HepG2 (cell line): ENCODE measurements at regions not wholly inside any gene's neighbourhood (a gene's known extent, or its start where the extent isn't known, plus 50 kb on each side); places are given as distances from the start of the nearest gene placed in this dataset.

Experiments used
- ATAC-seq: fragments of 200-7000 bp; cut with Tn5 transposase; 3 replicates; pipeline ENCODE4 v1.9.1; 2020; ENCODE audit warnings: mild to moderate bottlenecking, moderate library complexity
- BruUV-seq: library from RNA; stranded (reverse); fragments of 400-500 nt; replicated peaks from 2 replicates; lab custom pipeline; 2021; lab: Mats Ljungman, UMichigan
- CTCF ChIA-PET: fragments of 300-600 bp; formaldehyde crosslinking; extraction: SDS; loops from one replicate; lab custom pipeline; 2021; ENCODE audit warnings: low total read pairs, inconsistent platforms, low intra/inter-chr PET ratio; lab: Yijun Ruan, JAX
- POLR2A ChIA-PET: fragments of 350-600 bp; sonication (Branson Sonifier 250); formaldehyde crosslinking; loops from one replicate; lab custom pipeline; 2020; ENCODE audit warnings: antibody characterized with exemption, inconsistent platforms; lab: Yijun Ruan, JAX
- DNase-seq: peaks from one replicate; pipeline ENCODE4 v3.0.0-alpha.2; 2015; ENCODE audit warnings: low spot score
- FAIRE-seq: peaks from 3 replicates; lab custom pipeline; 2011; peaks lifted over from hg19 to GRCh38; lab: Jason Lieb, UNC
- H2AFZ ChIP-seq: one replicate; pipeline ENCODE4 v1.6.1; 2011; ENCODE audit warnings: low read length, inconsistent platforms
- H3K27ac ChIP-seq: fragments of 300-600 bp; 3 replicates; pipeline ENCODE4 v1.8.0; 2011; ENCODE audit warnings: mixed run types, mild to moderate bottlenecking, mixed read lengths, low read length, inconsistent platforms; ENCODE audit not compliant: insufficient read depth; ENCODE audit errors: extremely low read length
- H3K27me3 ChIP-seq, 2 experiments: fragments of 200-600 bp in 1 of 2; 2 replicates in 1 of 2; 3 replicates in 1 of 2; pipeline versions ENCODE4 v1.6.0 to v1.8.0; 2011; ENCODE audit warnings: low read length in 2 of 2, mild to moderate bottlenecking in 2 of 2, moderate library complexity in 2 of 2, inconsistent platforms in 1 of 2; ENCODE audit not compliant: insufficient read depth in 2 of 2, control insufficient read depth in 1 of 2
- H3K36me3 ChIP-seq, 2 experiments: fragments of 200-600 bp in 1 of 2; replicated peaks in 1 of 2; 2 replicates in 1 of 2; 3 replicates in 1 of 2; pipeline versions ENCODE4 v1.5.1 to v1.8.0; 2011; ENCODE audit warnings: low read length in 2 of 2, inconsistent platforms in 1 of 2; ENCODE audit not compliant: insufficient read depth in 2 of 2, control insufficient read depth in 1 of 2
- H3K4me1 ChIP-seq: 2 replicates; pipeline ENCODE4 v1.5.1; 2012; ENCODE audit warnings: low read length, inconsistent platforms; ENCODE audit not compliant: insufficient read depth
- H3K4me2 ChIP-seq: 2 replicates; pipeline ENCODE4 v1.6.0; 2011; ENCODE audit warnings: low read depth, low read length, inconsistent platforms
- H3K4me3 ChIP-seq, 3 experiments: fragments of 200-600 bp in 1 of 3; sonication (generic), shearing (Covaris generic) in 1 of 3; replicated peaks in 1 of 3; 2 replicates each; pipeline ENCODE4 v1.5.1; 2011 to 2016; ENCODE audit warnings: low read length in 3 of 3, inconsistent platforms in 2 of 3, low read depth in 2 of 3, mild to moderate bottlenecking in 2 of 3, control low read depth in 1 of 3, mixed read lengths in 1 of 3; ENCODE audit not compliant: insufficient read depth in 1 of 3
- H3K79me2 ChIP-seq: one replicate; pipeline ENCODE4 v1.6.1; 2011; ENCODE audit warnings: low read length, inconsistent platforms; ENCODE audit not compliant: insufficient read depth
- H3K9ac ChIP-seq: 2 replicates; pipeline ENCODE4 v1.6.0; 2011; ENCODE audit warnings: mild to moderate bottlenecking, low read depth, low read length, inconsistent platforms; ENCODE audit not compliant: insufficient read depth
- H3K9me3 ChIP-seq: 2 replicates; pipeline ENCODE4 v1.5.1; 2012; ENCODE audit warnings: mild to moderate bottlenecking, low read length
- H4K20me1 ChIP-seq: 2 replicates; pipeline ENCODE4 v1.6.0; 2011; ENCODE audit warnings: inconsistent platforms, mild to moderate bottlenecking, low read length, moderate library complexity; ENCODE audit not compliant: insufficient read depth
- BCL6 ChIP-seq: IDR thresholded peaks from 2 replicates; pipeline ENCODE4 v1.6.1; 2016; ENCODE audit warnings: missing genetic modification reagents, missing compliant biosample characterization
- CREB1 ChIP-seq, 2 experiments: fragments of 450-650 bp in 1 of 2; IDR thresholded peaks; 2 replicates each; pipeline ENCODE4 v1.6.1; 2016 to 2017; ENCODE audit warnings: control low read depth in 1 of 2, mild to moderate bottlenecking in 1 of 2, missing compliant biosample characterization in 1 of 2, missing genetic modification characterization in 1 of 2
- FOSL2 ChIP-seq: sonication (generic); formaldehyde crosslinking; IDR thresholded peaks from 2 replicates; pipeline ENCODE4 v1.4.0; 2020; ENCODE audit warnings: missing genetic modification reagents
- MZF1 ChIP-seq: sonication (generic); formaldehyde crosslinking; IDR thresholded peaks from 2 replicates; pipeline ENCODE4 v1.8.1; 2023; ENCODE audit warnings: mild to moderate bottlenecking, missing genetic modification reagents, borderline replicate concordance
- NFE2 ChIP-seq: sonication (generic); formaldehyde crosslinking; IDR thresholded peaks from 2 replicates; pipeline ENCODE4 v1.4.0; 2020; ENCODE audit warnings: missing genetic modification reagents
- ZBTB42 ChIP-seq: sonication (generic); formaldehyde crosslinking; IDR thresholded peaks from 2 replicates; pipeline ENCODE4 v1.5.0; 2020; ENCODE audit warnings: mild to moderate bottlenecking, missing genetic modification reagents
- ZBTB46 ChIP-seq: sonication (generic); formaldehyde crosslinking; IDR thresholded peaks from 2 replicates; pipeline ENCODE4 v1.4.0; 2020; ENCODE audit warnings: mild to moderate bottlenecking, missing genetic modification reagents, borderline replicate concordance
- ZBTB49 ChIP-seq: sonication (generic); formaldehyde crosslinking; IDR thresholded peaks from 2 replicates; pipeline ENCODE4 v1.4.0; 2020; ENCODE audit warnings: missing genetic modification reagents, borderline replicate concordance
- ZFP82 ChIP-seq: sonication (generic); formaldehyde crosslinking; IDR thresholded peaks from 2 replicates; pipeline ENCODE4 v1.5.1; 2020; ENCODE audit warnings: mild to moderate bottlenecking, missing genetic modification reagents, borderline replicate concordance
- ZNF160 ChIP-seq: sonication (generic); formaldehyde crosslinking; IDR thresholded peaks from 2 replicates; pipeline ENCODE4 v1.8.0; 2022; ENCODE audit warnings: mild to moderate bottlenecking, inconsistent platforms, missing genetic modification reagents
- ZNF251 ChIP-seq: sonication (generic); formaldehyde crosslinking; IDR thresholded peaks from 2 replicates; pipeline ENCODE4 v1.9.0; 2021; ENCODE audit warnings: mild to moderate bottlenecking, missing genetic modification reagents
- ZNF280D ChIP-seq: sonication (generic); formaldehyde crosslinking; IDR thresholded peaks from 2 replicates; pipeline ENCODE4 v1.5.1; 2020; ENCODE audit warnings: mild to moderate bottlenecking, missing genetic modification reagents
- ZNF343 ChIP-seq: sonication (generic); formaldehyde crosslinking; IDR thresholded peaks from 2 replicates; pipeline ENCODE4 v1.4.0; 2020; ENCODE audit warnings: mild to moderate bottlenecking, missing genetic modification reagents
- ZNF44 ChIP-seq: sonication (generic); formaldehyde crosslinking; IDR thresholded peaks from 2 replicates; pipeline ENCODE4 v1.5.1; 2020; ENCODE audit warnings: mild to moderate bottlenecking, missing genetic modification reagents
- ZNF7 ChIP-seq: IDR thresholded peaks from 2 replicates; pipeline ENCODE4 v1.6.1; 2016; ENCODE audit warnings: missing biosample characterization, missing genetic modification reagents
- ZNF776 ChIP-seq: sonication (generic); formaldehyde crosslinking; IDR thresholded peaks from 2 replicates; pipeline ENCODE4 v1.4.0; 2020; ENCODE audit warnings: mild to moderate bottlenecking, missing genetic modification reagents
- ZSCAN31 ChIP-seq: sonication (generic); formaldehyde crosslinking; IDR thresholded peaks from 2 replicates; pipeline ENCODE4 v1.5.0; 2020; ENCODE audit warnings: low read depth, mild to moderate bottlenecking, missing genetic modification reagents
- ZSCAN5A ChIP-seq: sonication (generic); formaldehyde crosslinking; IDR thresholded peaks from 2 replicates; pipeline ENCODE4 v1.8.0; 2022; ENCODE audit warnings: mild to moderate bottlenecking, missing genetic modification reagents, borderline replicate concordance
- WGBS: methylation state at CpG from one replicate; pipeline ENCODE4 v1.1.6; 2017; ENCODE audit warnings: low lambda C conversion rate; 5-methylcytosine and 5-hydroxymethylcytosine counted together
- in situ Hi-C: cut with HindIII; loops from 2 replicates; pipeline ENCODE4 v1.10.0; 2017; ENCODE audit warnings: low pct_unique_long_range_greater_than_20kb; ENCODE audit not compliant: extremely low pct_ligation_motif_present
- intact Hi-C: fragments of 100-400 bp; cut with micrococcal nuclease; formaldehyde crosslinking; loops from one replicate; pipeline ENCODE4 v1.10.0; 2022; ENCODE audit not compliant: unreplicated experiment

- TF ChIP-seq ZFP82 (CRISPR knock-in tag) = no peak
- no peak for TF ChIP-seq ZNF343
- TF ChIP-seq ZNF160 (CRISPR knock-in tag) = no peak
- no peak for TF ChIP-seq NFE2 (CRISPR knock-in tag)
- TF ChIP-seq ZBTB49 (CRISPR knock-in tag) = no peak
- no peak for TF ChIP-seq MZF1
- no peak for TF ChIP-seq ZNF251 (CRISPR knock-in tag)
- peak; percentile 82 for TF ChIP-seq ZNF7
- TF ChIP-seq BCL6 (CRISPR knock-in tag) = no peak
- TF ChIP-seq ZSCAN31 = no peak
- TF ChIP-seq ZBTB42 = no peak
- no peak for TF ChIP-seq ZSCAN5A
- no peak for TF ChIP-seq ZNF44
Measured at GRCh38 chr1:189429610-189430009, 1048.1 kb downstream of the BRINP3 start (continued).

- H2AFZ ChIP-seq = no peak overlapping the region
- no peaks in the 10 kb centered on the region for H3K9me3 ChIP-seq
- no peaks in the 10 kb centered on the region for H3K4me1 ChIP-seq
- intact Hi-C loops (no loop called here), in situ Hi-C loops (no loop called here)
- BruUV-seq = no TSS peak
- no peaks in the 10 kb centered on the region for H3K79me2 ChIP-seq
- ChIA-PET POLR2A (no interaction called here), CTCF (no interaction called here)
- H3K9ac ChIP-seq = no peak overlapping the region
- 33% methylated on average over 2 of the region's 2 CpGs for WGBS
- H3K27ac ChIP-seq = no peak overlapping the region
- ATAC-seq = no peak; the same call in 2 of the 3 replicates
- H3K36me3 ChIP-seq = no peaks in the 10 kb centered on the region
- no peak overlapping the region for H3K4me2 ChIP-seq
- no peaks in the 10 kb centered on the region for H4K20me1 ChIP-seq
- no peak for DNase-seq
- FAIRE-seq = no peak
- H3K4me3 ChIP-seq = no peak overlapping the region
- H3K27me3 ChIP-seq = no peaks in the 10 kb centered on the region
- no peak for TF ChIP-seq CREB1 (IDR thresholded peaks at IDR 0.05)
- TF ChIP-seq CREB1 (CRISPR knock-in tag; IDR thresholded peaks at IDR 0.05) = no peak
- no peak for TF ChIP-seq ZNF776 (CRISPR knock-in tag)
- no peak for TF ChIP-seq ZBTB46 (CRISPR knock-in tag)
- TF ChIP-seq ZNF280D = no peak
- TF ChIP-seq FOSL2 = no peak
Measured at GRCh38 chr1:189431447-189431846, 1046.2 kb downstream of the BRINP3 start.
